ENCODE measurements at regions not wholly inside any gene's neighbourhood (a gene's known extent, or its start where the extent isn't known, plus 50 kb on each side); places are given as distances from the start of the nearest gene placed in this dataset.

DNA sequence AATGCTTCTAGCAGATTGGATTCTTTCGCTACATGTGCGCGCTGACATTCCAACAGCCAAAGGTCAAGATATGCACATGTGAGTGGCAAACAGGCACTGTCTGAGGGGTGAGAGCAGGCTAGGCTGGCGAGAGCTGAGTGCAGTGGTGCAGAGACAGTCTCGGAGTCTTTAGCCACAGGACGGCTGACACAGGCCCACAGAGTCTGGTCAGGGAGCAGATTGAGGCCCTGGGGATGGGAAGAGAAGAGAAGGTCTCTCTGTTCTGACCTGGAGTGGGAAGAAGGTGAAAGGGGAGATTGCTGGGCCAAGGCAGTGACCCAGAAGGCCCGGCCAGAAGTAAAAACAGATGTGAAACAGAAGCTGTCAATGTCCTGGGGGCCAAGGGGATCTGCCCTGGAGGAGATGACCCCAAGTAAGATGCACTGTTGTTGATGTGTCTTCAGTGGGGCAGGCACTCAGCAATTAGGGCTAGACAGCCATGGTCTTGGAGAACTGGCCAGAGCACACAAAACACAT is 197.8 kb downstream of the ETS1 start:
- TF ChIP-seq, protein P1, sequence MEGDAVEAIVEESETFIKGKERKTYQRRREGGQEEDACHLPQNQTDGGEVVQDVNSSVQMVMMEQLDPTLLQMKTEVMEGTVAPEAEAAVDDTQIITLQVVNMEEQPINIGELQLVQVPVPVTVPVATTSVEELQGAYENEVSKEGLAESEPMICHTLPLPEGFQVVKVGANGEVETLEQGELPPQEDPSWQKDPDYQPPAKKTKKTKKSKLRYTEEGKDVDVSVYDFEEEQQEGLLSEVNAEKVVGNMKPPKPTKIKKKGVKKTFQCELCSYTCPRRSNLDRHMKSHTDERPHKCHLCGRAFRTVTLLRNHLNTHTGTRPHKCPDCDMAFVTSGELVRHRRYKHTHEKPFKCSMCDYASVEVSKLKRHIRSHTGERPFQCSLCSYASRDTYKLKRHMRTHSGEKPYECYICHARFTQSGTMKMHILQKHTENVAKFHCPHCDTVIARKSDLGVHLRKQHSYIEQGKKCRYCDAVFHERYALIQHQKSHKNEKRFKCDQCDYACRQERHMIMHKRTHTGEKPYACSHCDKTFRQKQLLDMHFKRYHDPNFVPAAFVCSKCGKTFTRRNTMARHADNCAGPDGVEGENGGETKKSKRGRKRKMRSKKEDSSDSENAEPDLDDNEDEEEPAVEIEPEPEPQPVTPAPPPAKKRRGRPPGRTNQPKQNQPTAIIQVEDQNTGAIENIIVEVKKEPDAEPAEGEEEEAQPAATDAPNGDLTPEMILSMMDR (IDR thresholded peaks at IDR 0.05; ENCODE audit: control insufficient read depth, insufficient read depth, low read depth, low read length, missing control alignments): no peak
- DNase-seq (ENCODE audit: low read depth): no peak
- no peak overlapping the region for H3K4me3 ChIP-seq (ENCODE audit: control insufficient read depth, low read depth, low read length)

DNA sequence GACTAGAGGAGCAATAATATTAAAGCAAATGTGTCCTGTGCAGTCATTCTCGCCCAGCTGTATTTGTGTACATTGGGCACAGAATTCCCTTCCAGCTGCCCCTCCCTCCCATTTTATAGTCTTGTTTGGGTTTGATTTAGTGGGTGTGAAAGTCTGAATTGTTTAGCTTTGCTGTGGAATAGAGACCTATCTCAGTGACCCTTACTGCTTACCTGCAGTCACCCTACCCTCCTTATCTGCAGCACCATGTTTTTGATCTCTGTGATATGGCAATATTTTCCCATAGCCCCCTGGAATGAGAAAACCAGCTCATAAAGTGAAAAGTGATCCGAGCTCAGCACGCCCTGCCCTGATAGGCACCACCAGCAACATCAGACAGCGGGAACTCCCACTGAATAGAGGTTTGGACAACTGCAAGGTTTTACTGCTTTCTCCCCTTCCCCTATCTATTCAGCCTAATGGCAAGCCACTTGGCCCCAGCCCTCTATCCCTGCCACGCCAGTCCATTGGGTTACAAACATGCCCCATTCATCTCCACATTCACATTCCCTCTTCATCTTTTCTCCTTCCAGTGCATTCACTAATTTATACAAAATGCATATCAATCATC is 199.0 kb downstream of the ETS1 start:
- no peak for DNase-seq (ENCODE audit: low read depth)
- TF ChIP-seq, protein P1 (IDR thresholded peaks at IDR 0.05; ENCODE audit: control insufficient read depth, insufficient read depth, low read depth, low read length, missing control alignments): no peak
- no peak overlapping the region for H3K4me3 ChIP-seq (ENCODE audit: control insufficient read depth, low read depth, low read length)

DNA sequence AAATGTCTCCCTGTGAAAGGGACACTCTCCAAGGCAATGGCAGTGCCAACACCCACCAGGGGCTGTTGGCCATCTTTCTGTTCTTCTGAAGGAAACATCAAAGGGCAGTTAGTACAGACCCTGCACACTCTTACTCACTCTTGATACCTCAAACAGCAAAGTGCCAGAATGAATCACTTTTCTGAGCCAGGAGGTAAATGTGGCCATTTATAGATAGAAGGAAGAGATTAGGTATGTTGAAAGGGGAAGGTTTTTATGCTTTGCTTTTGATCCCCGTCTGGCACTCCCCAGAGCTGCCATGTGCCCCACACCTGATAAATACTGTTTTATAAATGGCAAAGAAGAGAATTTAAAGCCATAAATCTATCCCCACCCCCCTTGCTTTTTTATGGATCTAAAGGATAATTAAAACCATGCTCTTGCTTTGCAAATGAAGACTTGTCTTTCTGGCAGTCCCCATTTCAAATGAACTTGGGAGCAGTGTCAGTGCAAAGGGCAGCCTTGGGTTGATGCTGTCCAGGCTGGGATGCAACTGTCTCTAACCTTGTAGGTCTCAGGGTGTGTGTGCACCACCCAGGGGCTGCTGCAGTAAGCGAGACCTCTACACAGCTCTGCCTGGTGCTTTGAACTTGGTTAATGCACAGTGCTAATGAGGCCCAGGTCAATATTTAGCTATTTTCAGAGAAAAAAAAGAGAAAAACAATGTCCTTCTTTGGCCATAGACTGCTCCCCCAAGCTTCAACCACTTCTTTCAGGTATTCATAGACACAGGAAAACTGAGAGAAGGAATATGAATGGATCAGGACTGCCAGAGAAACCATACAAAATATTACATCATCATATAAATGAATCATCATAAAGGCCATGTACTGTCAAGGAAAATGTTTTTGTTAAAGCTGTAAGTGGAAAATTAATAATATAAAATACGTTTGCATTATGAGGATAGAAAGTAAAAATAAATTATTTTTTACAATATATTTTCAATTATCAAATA is 207.5 kb downstream of the ETS1 start:
- H3K4me3 ChIP-seq (ENCODE audit: control insufficient read depth, low read depth, low read length): no peak overlapping the region
- TF ChIP-seq, protein P1 (IDR thresholded peaks at IDR 0.05; ENCODE audit: control insufficient read depth, insufficient read depth, low read depth, low read length, missing control alignments): no peak
- no peak for DNase-seq (ENCODE audit: low read depth)

DNA sequence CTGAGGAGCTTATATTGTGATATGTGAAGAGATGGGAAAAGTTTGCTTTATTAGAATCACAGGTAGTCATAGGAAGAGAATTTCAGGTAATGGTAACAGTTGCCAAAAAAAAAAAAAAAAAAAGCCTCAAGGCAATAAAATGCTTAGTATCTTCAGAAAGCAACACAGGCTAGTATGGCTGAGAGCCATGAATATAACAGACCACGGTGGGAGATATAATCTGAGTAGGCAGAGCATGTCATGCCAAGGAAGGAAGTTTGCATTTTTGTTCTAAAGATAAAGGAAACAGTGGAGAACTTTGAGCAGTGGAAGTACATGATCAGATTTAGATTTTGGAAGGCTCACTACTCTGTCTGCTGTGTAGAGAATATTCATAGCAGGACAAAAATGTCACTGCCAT is 211.4 kb downstream of the ETS1 start:
- no peak for DNase-seq (ENCODE audit: low read depth)
- TF ChIP-seq, protein P1 (IDR thresholded peaks at IDR 0.05; ENCODE audit: control insufficient read depth, insufficient read depth, low read depth, low read length, missing control alignments): no peak
- H3K4me3 ChIP-seq (ENCODE audit: control insufficient read depth, low read depth, low read length): no peak overlapping the region

DNA sequence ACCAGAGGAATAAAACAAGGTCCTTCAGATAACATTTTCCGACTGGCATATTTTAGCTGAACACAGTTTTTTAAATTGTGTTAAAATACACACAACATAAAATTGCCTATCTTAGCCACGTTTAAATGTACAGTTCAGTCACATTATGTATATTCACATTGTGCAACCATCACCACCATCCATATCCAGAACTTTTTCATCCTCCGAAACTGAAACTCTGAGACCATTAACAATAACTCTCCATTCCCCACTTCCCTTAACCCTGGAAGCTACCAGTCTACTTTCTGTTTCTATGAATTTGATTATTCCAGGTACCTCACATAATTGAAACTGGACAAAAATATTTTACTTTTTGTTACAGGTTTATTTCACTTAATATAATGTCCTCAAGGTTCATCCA is 213.3 kb downstream of the ETS1 start:
- no peak for DNase-seq (ENCODE audit: low read depth)
- TF ChIP-seq, protein P1 (IDR thresholded peaks at IDR 0.05; ENCODE audit: control insufficient read depth, insufficient read depth, low read depth, low read length, missing control alignments): no peak

DNA sequence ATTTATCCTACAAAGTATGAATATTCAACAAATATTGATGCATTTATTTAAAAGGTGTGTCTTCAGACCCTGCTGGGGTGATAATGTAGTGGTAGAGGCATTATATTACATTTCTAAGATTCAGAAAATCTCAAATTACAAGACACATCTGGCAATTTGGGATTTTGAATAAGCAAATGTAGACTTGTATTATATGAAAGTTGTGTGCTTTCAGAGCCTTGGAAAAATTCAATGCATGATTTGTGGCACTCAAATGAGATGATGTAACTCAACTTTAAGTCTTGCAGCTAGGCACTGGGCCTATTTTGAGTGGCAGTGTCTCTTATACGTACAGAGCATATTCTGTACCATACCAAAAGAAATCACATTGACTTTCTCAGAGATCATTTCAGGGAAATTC is 214.4 kb downstream of the ETS1 start:
- DNase-seq (ENCODE audit: low read depth): no peak
- TF ChIP-seq, protein P1 (IDR thresholded peaks at IDR 0.05; ENCODE audit: control insufficient read depth, insufficient read depth, low read depth, low read length, missing control alignments): no peak
- H3K4me3 ChIP-seq (ENCODE audit: control insufficient read depth, low read depth, low read length): no peak overlapping the region

More for the DNA sequence above, 213.3 kb downstream of the ETS1 start:
- no peak overlapping the region for H3K4me3 ChIP-seq (ENCODE audit: control insufficient read depth, low read depth, low read length)

Data from AG09309 (cell line).